ENCODE measurements at regions not wholly inside any gene's neighbourhood (a gene's known extent, or its start where the extent isn't known, plus 50 kb on each side); places are given as distances from the start of the nearest gene placed in this dataset.
A peak's percentile ranks its signal among the peaks of the same experiment; 100 is the strongest.
"Not testable (repeated sequence)": the region's sequence is repeated elsewhere in the genome, so short reads cannot be mapped to it uniquely, and the experiment has no call there.

GRCh38 chr12:127829281-127830064 lies 437.5 kb upstream of the TMEM132C start:
- DNase-seq (ENCODE audit: low spot score) = no peak

- DNase-seq (ENCODE audit: low spot score) = no peak
Measured at GRCh38 chr12:127830065-127830460, 436.9 kb upstream of the TMEM132C start.

GRCh38 chr12:127830730-127831129 lies 436.2 kb upstream of the TMEM132C start:
- no peak for DNase-seq (ENCODE audit: low spot score)

GRCh38 chr12:127832172-127832571 lies 434.8 kb upstream of the TMEM132C start:
- DNase-seq (ENCODE audit: low spot score) = no peak

- not testable (repeated sequence) for DNase-seq (ENCODE audit: low spot score)
Measured at GRCh38 chr12:127836802-127837201, 430.2 kb upstream of the TMEM132C start.

GRCh38 chr12:127857661-127858060 lies 409.3 kb upstream of the TMEM132C start:
- no peak for DNase-seq (ENCODE audit: low spot score)

- no peak for DNase-seq (ENCODE audit: low spot score)
Measured at GRCh38 chr12:127860536-127860935, 406.4 kb upstream of the TMEM132C start.

GRCh38 chr12:127861406-127861805 lies 405.6 kb upstream of the TMEM132C start:
- no peak for DNase-seq (ENCODE audit: low spot score)

- no peak for DNase-seq (ENCODE audit: low spot score)
Measured at GRCh38 chr12:127873306-127873705, 393.7 kb upstream of the TMEM132C start.

- no peak for DNase-seq (ENCODE audit: low spot score)
Measured at GRCh38 chr12:127881371-127882140, 385.4 kb upstream of the TMEM132C start.

GRCh38 chr12:127883013-127883412 lies 384.0 kb upstream of the TMEM132C start:
- DNase-seq (ENCODE audit: low spot score) = no peak

- no peak for DNase-seq (ENCODE audit: low spot score)
Measured at GRCh38 chr12:127885954-127886750, 380.8 kb upstream of the TMEM132C start.

GRCh38 chr12:127886827-127887226 lies 380.1 kb upstream of the TMEM132C start:
- no peak for DNase-seq (ENCODE audit: low spot score)

GRCh38 chr12:127888943-127889719 lies 377.8 kb upstream of the TMEM132C start:
- DNase-seq (ENCODE audit: low spot score) = peak; percentile 82

- DNase-seq (ENCODE audit: low spot score) = peak; percentile 32
Measured at GRCh38 chr12:127893895-127894609, 372.9 kb upstream of the TMEM132C start.

GRCh38 chr12:127896661-127897060 lies 370.3 kb upstream of the TMEM132C start:
- no peak for DNase-seq (ENCODE audit: low spot score)

- DNase-seq (ENCODE audit: low spot score) = no peak
Measured at GRCh38 chr12:127898616-127899015, 368.4 kb upstream of the TMEM132C start.

- DNase-seq (ENCODE audit: low spot score) = no peak
Measured at GRCh38 chr12:127899971-127900370, 367.0 kb upstream of the TMEM132C start.

- no peak for DNase-seq (ENCODE audit: low spot score)
Measured at GRCh38 chr12:127900386-127900785, 366.6 kb upstream of the TMEM132C start.

GRCh38 chr12:127903146-127903545 lies 363.8 kb upstream of the TMEM132C start:
- DNase-seq (ENCODE audit: low spot score) = no peak

GRCh38 chr12:127909041-127909440 lies 357.9 kb upstream of the TMEM132C start:
- DNase-seq (ENCODE audit: low spot score) = no peak
